ENCODE measurements at regions not wholly inside any gene's neighbourhood (a gene's known extent, or its start where the extent isn't known, plus 50 kb on each side); places are given as distances from the start of the nearest gene placed in this dataset.

DNA sequence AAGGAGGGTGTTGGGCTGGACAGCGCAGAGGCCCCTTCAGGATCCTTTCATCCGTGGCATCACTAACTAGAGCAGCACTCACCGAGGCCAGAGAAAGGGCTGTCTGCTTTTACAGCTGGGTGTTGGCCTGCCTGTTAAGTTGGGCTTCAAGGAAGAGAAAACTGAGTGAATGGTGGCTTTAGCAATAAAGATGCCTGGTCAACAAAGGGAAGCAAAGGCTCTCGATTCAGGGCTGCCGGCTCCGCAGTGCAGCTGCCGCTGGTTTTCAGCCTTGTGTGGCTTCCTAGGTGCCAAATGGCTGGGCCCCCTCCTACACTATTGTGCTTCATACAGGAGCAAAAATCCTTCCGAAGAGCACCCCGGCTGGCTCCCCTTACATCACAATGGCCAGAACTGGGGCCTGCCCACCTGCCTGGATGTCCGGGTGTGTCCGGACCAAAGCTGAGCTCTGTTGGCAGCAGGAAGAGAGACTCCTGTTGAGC, 61.0 kb upstream of the GPR45 start:
- Histone ChIP-seq H3K27me3 (replicated peaks in 1 of 4; ENCODE audit: control insufficient read depth in 3 of 4, extremely low read depth in 1 of 4, insufficient read depth in 3 of 4, low read length in 3 of 4) (peaks cover 0 to 27% (median 20%) of the 10 kb centered on the region in 4 experiments; a peak in 6 of 7 replicates), H3K4me1 (replicated peaks in 1 of 4; ENCODE audit: control insufficient read depth in 3 of 4, insufficient read depth in 4 of 4, low read length in 3 of 4) (peaks cover 6 to 17% (median 13%) of the 10 kb centered on the region in 4 experiments), H4K5ac (ENCODE audit: insufficient read length, low read depth, low read length) (no peak overlapping the region), H2AK5ac (ENCODE audit: low read depth, low read length) (no peak overlapping the region), H3K56ac (replicated peaks; ENCODE audit: insufficient read length, low read depth, low read length) (no peak overlapping the region), H2BK12ac (ENCODE audit: low read depth, low read length) (peak overlapping the region; percentile 28; the same call in 1 of the 2 replicates), H4K8ac (ENCODE audit: extremely low read depth, insufficient read depth, low read length) (no peak overlapping the region), H3K9ac (replicated peaks in 1 of 4; ENCODE audit: extremely low read depth in 1 of 4, low read depth in 3 of 4, low read length in 3 of 4) (no peak overlapping the region), H2BK15ac (ENCODE audit: low read length) (no peak overlapping the region), H3K79me2 (ENCODE audit: control insufficient read depth in 1 of 2, insufficient read depth in 2 of 2, low read length in 2 of 2) (no peaks in the 10 kb centered on the region), H3K4me2 (ENCODE audit: insufficient read depth in 1 of 2, low read depth in 2 of 2, low read length in 2 of 2) (peak overlapping the region; percentile 23 to 30; a peak in 2 of 4 replicates), H4K20me1 (replicated peaks in 1 of 2; ENCODE audit: control insufficient read depth in 1 of 2, insufficient read depth in 2 of 2, low read length in 2 of 2) (no peaks in the 10 kb centered on the region), H3K18ac (ENCODE audit: extremely low read depth, low read length) (peak overlapping the region; percentile 51; the same call in 1 of the 2 replicates), H3K79me1 (ENCODE audit: low read depth, low read length) (no peaks in the 10 kb centered on the region), H3K4me3 (ENCODE audit: extremely low read depth in 1 of 4, insufficient read depth in 2 of 4, low read depth in 3 of 4, low read length in 4 of 4) (peak overlapping the region in 2 of 4 experiments; percentile 15 to 17; a peak in 2 of 8 replicates), H3K27ac (ENCODE audit: low read depth, low read length) (no peak overlapping the region; the same call in 1 of the 2 replicates), H3K36me3 (ENCODE audit: control insufficient read depth in 2 of 4, insufficient read depth in 4 of 4, low read length in 3 of 4) (no peaks in the 10 kb centered on the region), H2AFZ (ENCODE audit: low read length) (0 out of 2 replicates have a peak overlapping the region, but pooled peaks have one; percentile 28), H2BK5ac (ENCODE audit: low read depth, low read length) (no peak overlapping the region), H4K91ac (replicated peaks; ENCODE audit: insufficient read length, low read length) (peak overlapping the region; percentile 18), H2BK20ac (ENCODE audit: low read length) (no peak overlapping the region; the same call in 1 of the 2 replicates), H3K9me3 (ENCODE audit: insufficient read depth in 2 of 2, low read depth in 1 of 2, low read length in 1 of 2) (no peaks in the 10 kb centered on the region), H3K23ac (ENCODE audit: insufficient read length) (no peak overlapping the region), H2BK120ac (replicated peaks; ENCODE audit: low read depth, low read length) (peak overlapping the region; percentile 43), H3K14ac (ENCODE audit: insufficient read length) (no peak overlapping the region), H3K4ac (replicated peaks; ENCODE audit: insufficient read length, low read depth, low read length) (no peak overlapping the region), H3K23me2 (ENCODE audit: low read depth, low read length) (no peaks in the 10 kb centered on the region)
- TF ChIP-seq ASH2L (IDR thresholded peaks at IDR 0.05; ENCODE audit: low read length) (peak; percentile 36), TBP (IDR thresholded peaks at IDR 0.05; ENCODE audit: low read depth, low read length) (peak; percentile 28; the same call in 1 of the 2 replicates), BACH1 (IDR thresholded peaks at IDR 0.05; ENCODE audit: low read length) (no peak)
- TF ChIP-seq, protein P1, sequence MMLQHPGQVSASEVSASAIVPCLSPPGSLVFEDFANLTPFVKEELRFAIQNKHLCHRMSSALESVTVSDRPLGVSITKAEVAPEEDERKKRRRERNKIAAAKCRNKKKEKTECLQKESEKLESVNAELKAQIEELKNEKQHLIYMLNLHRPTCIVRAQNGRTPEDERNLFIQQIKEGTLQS (IDR thresholded peaks at IDR 0.05; ENCODE audit: insufficient read depth, low read depth, low read length): no peak
- TF ChIP-seq, protein P2, sequence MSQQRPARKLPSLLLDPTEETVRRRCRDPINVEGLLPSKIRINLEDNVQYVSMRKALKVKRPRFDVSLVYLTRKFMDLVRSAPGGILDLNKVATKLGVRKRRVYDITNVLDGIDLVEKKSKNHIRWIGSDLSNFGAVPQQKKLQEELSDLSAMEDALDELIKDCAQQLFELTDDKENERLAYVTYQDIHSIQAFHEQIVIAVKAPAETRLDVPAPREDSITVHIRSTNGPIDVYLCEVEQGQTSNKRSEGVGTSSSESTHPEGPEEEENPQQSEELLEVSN (IDR thresholded peaks at IDR 0.05): peak; percentile 18; the same call in 1 of the 2 replicates
- ChIA-PET CTCF (ENCODE audit: partially characterized antibody) (interaction anchor here (0.8 to 5.2 kb wide), 21 partner anchors 8 to 767 kb away, joined by 3 to 91 read pairs (median 6); partner anchors contain the start of gene GPR45), POLR2A (ENCODE audit: partially characterized antibody) (interaction anchor here (1.1 kb wide), 1 partner anchor 9 kb away, joined by 3 read pairs; no protein-coding TSS in a partner anchor)
- peak in 1 of 2 experiments; percentile 55 for DNase-seq (ENCODE audit: low read depth in 1 of 2, low spot score in 2 of 2)
- no peak for FAIRE-seq
- WGBS, 2 experiments (ENCODE audit: extremely low coverage in 1 of 2, insufficient coverage in 1 of 2, insufficient read length in 1 of 2, insufficient replicate concordance in 2 of 2, low coverage in 1 of 2, low lambda C conversion rate in 2 of 2, missing lambda C conversion rate in 1 of 2): 72% methylated on average over 11 of the region's 11 CpGs; no CpG with 5 or more reads in 1 of the 2 experiments
